Neutrophil (primary cell): ENCODE measurements at regions not wholly inside any gene's neighbourhood (a gene's known extent, or its start where the extent isn't known, plus 50 kb on each side); places are given as distances from the start of the nearest gene placed in this dataset.

Source experiments
- H3K27ac ChIP-seq: fragments of 200-600 bp; sonication (generic); 2 replicates; pipeline ENCODE4 v1.5.1; 2016; ENCODE audit warnings: mild to moderate bottlenecking, moderate library complexity
- H3K27me3 ChIP-seq: fragments of 200-600 bp; sonication (generic); 2 replicates; pipeline ENCODE4 v1.6.0; 2016; ENCODE audit warnings: mild to moderate bottlenecking
- H3K36me3 ChIP-seq: fragments of 200-600 bp; sonication (generic); 2 replicates; pipeline ENCODE4 v1.5.1; 2017
- H3K4me1 ChIP-seq, 2 experiments: fragments of 200-600 bp in 1 of 2; sonication (generic) in 1 of 2; 1 replicate in 1 of 2; 2 replicates in 1 of 2; pipeline versions ENCODE4 v1.5.1 to v1.6.1; 2013 to 2016; ENCODE audit warnings: low read depth in 1 of 2, low read length in 1 of 2, mild to moderate bottlenecking in 1 of 2, moderate library complexity in 1 of 2; ENCODE audit not compliant: control insufficient read depth in 1 of 2, insufficient read depth in 1 of 2
- H3K4me3 ChIP-seq, 2 experiments: fragments of 200-600 bp in 1 of 2; sonication (generic) in 1 of 2; 1 replicate in 1 of 2; 2 replicates in 1 of 2; pipeline ENCODE4 v1.5.1; 2013 to 2016; ENCODE audit warnings: low read depth in 1 of 2, low read length in 1 of 2, mild to moderate bottlenecking in 1 of 2, moderate library complexity in 1 of 2
- H3K9me3 ChIP-seq: fragments of 200-600 bp; sonication (generic); 2 replicates; pipeline ENCODE4 v1.5.1; 2016
- CTCF ChIP-seq: fragments of 200-600 bp; sonication (generic); IDR thresholded peaks from 2 replicates; pipeline ENCODE4 v1.5.1; 2016; ENCODE audit warnings: antibody characterized with exemption

- no peaks in the 10 kb centered on the region for H3K27me3 ChIP-seq
- no peak overlapping the region for H3K27ac ChIP-seq
- peaks cover 37 to 40% of the 10 kb centered on the region in 2 experiments for H3K4me1 ChIP-seq
- H3K36me3 ChIP-seq = no peaks in the 10 kb centered on the region
- TF ChIP-seq CTCF = no peak
- no peaks in the 10 kb centered on the region for H3K9me3 ChIP-seq
- H3K4me3 ChIP-seq = no peak overlapping the region
These were observed 139.2 kb downstream of the SOX4 start for GRCh38 chr6:21732731-21733130.

GRCh38 chr6:21733311-21733710 lies 139.8 kb downstream of the SOX4 start:
- no peak for TF ChIP-seq CTCF
- Histone ChIP-seq H3K4me3 (no peak overlapping the region), H3K4me1 (peaks cover 31 to 34% of the 10 kb centered on the region in 2 experiments), H3K9me3 (no peaks in the 10 kb centered on the region), H3K36me3 (no peaks in the 10 kb centered on the region), H3K27ac (no peak overlapping the region), H3K27me3 (no peaks in the 10 kb centered on the region)

- H3K9me3 ChIP-seq = no peaks in the 10 kb centered on the region
- H3K4me1 ChIP-seq = peaks cover 27 to 29% of the 10 kb centered on the region in 2 experiments
- no peak overlapping the region for H3K27ac ChIP-seq
- no peak for TF ChIP-seq CTCF
- no peak overlapping the region for H3K4me3 ChIP-seq
- no peaks in the 10 kb centered on the region for H3K36me3 ChIP-seq
- H3K27me3 ChIP-seq = no peaks in the 10 kb centered on the region
These were observed 140.7 kb downstream of the SOX4 start for GRCh38 chr6:21734204-21734603.

- H3K36me3 ChIP-seq = no peaks in the 10 kb centered on the region
These were observed 144.9 kb downstream of the SOX4 start for GRCh38 chr6:21738180-21739094.

GRCh38 chr6:21739241-21739640 lies 145.7 kb downstream of the SOX4 start:
- Histone ChIP-seq H3K27ac (no peak overlapping the region), H3K36me3 (no peaks in the 10 kb centered on the region), H3K4me1 (no peaks in the 10 kb centered on the region), H3K9me3 (no peaks in the 10 kb centered on the region), H3K27me3 (no peaks in the 10 kb centered on the region), H3K4me3 (no peak overlapping the region)
- no peak for TF ChIP-seq CTCF

More at GRCh38 chr6:21738180-21739094, 144.9 kb downstream of the SOX4 start:
- TF ChIP-seq CTCF = no peak
- no peaks in the 10 kb centered on the region for H3K27me3 ChIP-seq
- no peak overlapping the region for H3K4me3 ChIP-seq
- no peaks in the 10 kb centered on the region for H3K4me1 ChIP-seq
- no peak overlapping the region for H3K27ac ChIP-seq
- H3K9me3 ChIP-seq = no peaks in the 10 kb centered on the region
